H1 (cell line): ENCODE measurements at regions not wholly inside any gene's neighbourhood (a gene's known extent, or its start where the extent isn't known, plus 50 kb on each side); places are given as distances from the start of the nearest gene placed in this dataset.

Experiments
- HDAC2 ChIP-seq, 2 experiments: fragments of 300-600 bp in 1 of 2; sonication (generic) in 1 of 2; IDR thresholded peaks; 2 replicates each; pipeline ENCODE4 v1.6.1; 2011 to 2012; ENCODE audit warnings: low read depth in 2 of 2, low read length in 2 of 2, mild to moderate bottlenecking in 2 of 2, moderate library complexity in 2 of 2, borderline replicate concordance in 1 of 2, inconsistent platforms in 1 of 2
- NRF1 ChIP-seq: IDR thresholded peaks from 2 replicates; pipeline ENCODE4 v1.6.1; 2011; ENCODE audit warnings: mild to moderate bottlenecking, low read depth, low read length, improper control_type of control experiment
- POLR2A ChIP-seq, 2 experiments: IDR thresholded peaks; 1 replicate in 1 of 2; 2 replicates in 1 of 2; pipeline ENCODE4 v1.6.1; 2011; ENCODE audit warnings: low read depth in 2 of 2, low read length in 2 of 2, mild to moderate bottlenecking in 2 of 2; ENCODE audit errors: control extremely low read depth in 1 of 2
- POU5F1 ChIP-seq: IDR thresholded peaks from 2 replicates; pipeline ENCODE4 v1.6.1; 2011; ENCODE audit warnings: low read depth, mild to moderate bottlenecking, low read length, moderate library complexity
- TF ChIP-seq, protein P1 (sequence below), 3 experiments: IDR thresholded peaks; 1 replicate in 2 of 3; 2 replicates in 1 of 3; pipeline versions ENCODE4 v1.5.1 to v1.6.1; 2011; ENCODE audit warnings: low read length in 3 of 3, mild to moderate bottlenecking in 3 of 3, inconsistent platforms in 2 of 3, low read depth in 1 of 3, moderate library complexity in 1 of 3; ENCODE audit not compliant: insufficient read depth in 1 of 3; ENCODE audit errors: control extremely low read depth in 1 of 3

DNA sequence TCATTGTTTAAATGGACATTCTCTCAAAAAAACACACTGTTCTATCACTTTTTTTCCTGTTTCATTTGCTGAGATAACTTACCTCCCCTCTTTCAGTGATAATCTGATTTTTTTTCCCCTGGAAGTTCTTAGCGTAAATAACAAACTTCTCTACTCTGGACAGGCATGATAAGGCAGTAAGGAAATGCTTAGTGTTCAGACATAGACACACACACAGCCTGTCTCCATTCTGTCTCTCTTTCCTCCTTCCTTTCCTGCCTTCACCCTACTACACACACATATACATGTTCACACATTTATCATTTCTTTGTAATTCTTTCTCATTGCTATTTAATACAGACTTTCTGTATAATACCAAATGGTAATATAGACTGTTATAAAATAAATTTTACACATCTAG lies 470.8 kb upstream of the ROBO1 start:
- TF ChIP-seq, protein P1, sequence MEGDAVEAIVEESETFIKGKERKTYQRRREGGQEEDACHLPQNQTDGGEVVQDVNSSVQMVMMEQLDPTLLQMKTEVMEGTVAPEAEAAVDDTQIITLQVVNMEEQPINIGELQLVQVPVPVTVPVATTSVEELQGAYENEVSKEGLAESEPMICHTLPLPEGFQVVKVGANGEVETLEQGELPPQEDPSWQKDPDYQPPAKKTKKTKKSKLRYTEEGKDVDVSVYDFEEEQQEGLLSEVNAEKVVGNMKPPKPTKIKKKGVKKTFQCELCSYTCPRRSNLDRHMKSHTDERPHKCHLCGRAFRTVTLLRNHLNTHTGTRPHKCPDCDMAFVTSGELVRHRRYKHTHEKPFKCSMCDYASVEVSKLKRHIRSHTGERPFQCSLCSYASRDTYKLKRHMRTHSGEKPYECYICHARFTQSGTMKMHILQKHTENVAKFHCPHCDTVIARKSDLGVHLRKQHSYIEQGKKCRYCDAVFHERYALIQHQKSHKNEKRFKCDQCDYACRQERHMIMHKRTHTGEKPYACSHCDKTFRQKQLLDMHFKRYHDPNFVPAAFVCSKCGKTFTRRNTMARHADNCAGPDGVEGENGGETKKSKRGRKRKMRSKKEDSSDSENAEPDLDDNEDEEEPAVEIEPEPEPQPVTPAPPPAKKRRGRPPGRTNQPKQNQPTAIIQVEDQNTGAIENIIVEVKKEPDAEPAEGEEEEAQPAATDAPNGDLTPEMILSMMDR (IDR thresholded peaks at IDR 0.05; ENCODE audit: control extremely low read depth in 1 of 3, insufficient read depth in 1 of 3, low read depth in 1 of 3, low read length in 3 of 3), result no peak
- TF ChIP-seq HDAC2 (IDR thresholded peaks at IDR 0.05; ENCODE audit: borderline replicate concordance in 1 of 2, low read depth in 2 of 2, low read length in 2 of 2) (no peak), POLR2A (IDR thresholded peaks at IDR 0.05; ENCODE audit: control extremely low read depth in 1 of 2, low read depth in 2 of 2, low read length in 2 of 2) (no peak), POU5F1 (no peak), NRF1 (no peak)
